Adipocyte (in vitro differentiated cells): ENCODE measurements at regions not wholly inside any gene's neighbourhood (a gene's known extent, or its start where the extent isn't known, plus 50 kb on each side); places are given as distances from the start of the nearest gene placed in this dataset.

Source experiments
- DNase-seq: peaks from one replicate; pipeline ENCODE4 v3.0.0-alpha.2; 2015; ENCODE audit warnings: low read depth
- H3K27me3 ChIP-seq: replicated peaks from 2 replicates; pipeline ENCODE4 v1.7.0; 2013; ENCODE audit warnings: mild to moderate bottlenecking, low read length, moderate library complexity; ENCODE audit not compliant: control insufficient read depth, insufficient read depth
- H3K36me3 ChIP-seq: 2 replicates; pipeline ENCODE4 v1.7.0; 2013; ENCODE audit warnings: low read length, mild to moderate bottlenecking, moderate library complexity; ENCODE audit not compliant: control insufficient read depth, insufficient read depth, severe bottlenecking
- H3K4me1 ChIP-seq: 2 replicates; pipeline ENCODE4 v1.7.0; 2013; ENCODE audit warnings: mild to moderate bottlenecking, low read length, moderate library complexity; ENCODE audit not compliant: control insufficient read depth, insufficient read depth
- H3K4me3 ChIP-seq: 2 replicates; pipeline ENCODE4 v1.7.0; 2013; ENCODE audit warnings: mild to moderate bottlenecking, low read length, moderate library complexity
- H3K9ac ChIP-seq: 2 replicates; pipeline ENCODE4 v1.7.0; 2013; ENCODE audit warnings: mild to moderate bottlenecking, low read length, moderate library complexity
- H3K9me3 ChIP-seq: 2 replicates; pipeline ENCODE4 v1.7.0; 2013; ENCODE audit warnings: mild to moderate bottlenecking, low read length, moderate library complexity; ENCODE audit not compliant: control insufficient read depth

DNA sequence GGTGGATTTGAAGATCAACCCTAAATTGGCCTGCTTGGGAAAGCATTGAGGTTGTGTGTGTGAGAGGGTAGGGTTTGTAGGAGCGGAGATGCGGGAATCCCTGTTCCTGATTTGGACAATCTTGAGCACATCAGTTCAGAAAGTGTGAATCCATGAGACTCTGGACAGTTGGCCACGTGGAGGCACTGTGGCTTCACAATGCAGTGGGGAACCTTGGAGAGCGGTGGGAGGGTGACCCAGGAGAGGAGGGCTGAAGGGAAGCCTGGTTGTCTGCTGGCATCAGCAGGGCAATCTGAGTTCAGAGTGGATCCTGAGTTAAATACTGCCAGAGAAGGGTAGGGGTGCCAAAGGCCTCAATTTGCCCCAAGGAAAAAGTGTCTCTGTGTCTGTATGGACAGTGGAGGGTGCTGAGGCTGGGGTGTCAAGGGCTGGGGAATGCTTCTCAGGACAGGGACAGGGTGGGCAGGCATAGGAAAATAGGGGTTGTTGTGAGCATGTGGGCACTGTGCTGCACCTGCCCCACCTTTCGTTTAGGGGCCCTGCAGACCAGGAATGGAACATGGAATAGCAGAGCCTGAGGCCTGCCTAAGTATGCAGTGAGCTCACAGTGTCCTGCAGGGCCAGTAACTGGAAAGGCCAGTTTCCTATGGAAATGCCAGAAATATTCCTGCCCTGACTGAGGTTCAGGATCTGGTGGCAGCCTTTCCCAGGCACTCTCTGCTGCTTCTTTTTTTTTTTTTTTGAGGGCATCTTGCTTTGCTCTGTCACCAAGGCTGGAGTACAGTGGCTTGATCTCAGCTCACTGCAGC lies 162.9 kb upstream of the PRSS58 start:
- Histone ChIP-seq H3K36me3 (no peaks in the 10 kb centered on the region), H3K4me1 (no peaks in the 10 kb centered on the region), H3K4me3 (no peak overlapping the region), H3K9ac (no peak overlapping the region), H3K27me3 (peaks cover 10% of the 10 kb centered on the region), H3K9me3 (no peaks in the 10 kb centered on the region)
- DNase-seq = peak; percentile 28

DNA sequence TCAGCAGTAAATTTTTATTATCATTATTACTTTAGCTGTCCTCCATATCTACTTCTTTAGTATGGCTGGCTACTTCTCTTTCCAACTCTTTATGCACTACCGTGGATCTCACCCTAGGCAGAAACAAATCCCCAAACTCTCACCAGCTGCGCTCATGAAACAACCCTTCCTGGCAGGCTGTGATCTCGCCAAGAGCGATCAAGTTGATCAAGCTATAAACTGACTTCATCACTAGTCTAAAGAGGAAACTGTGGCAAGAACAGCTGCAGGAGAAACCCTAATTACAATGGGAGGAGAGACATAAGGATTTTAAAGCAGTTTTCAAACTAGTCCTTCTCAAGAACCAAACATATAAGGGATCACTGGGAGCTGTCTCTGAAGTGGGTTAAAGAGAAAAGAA lies 160.5 kb upstream of the PRSS58 start:
- Histone ChIP-seq H3K9me3 (no peaks in the 10 kb centered on the region), H3K36me3 (no peaks in the 10 kb centered on the region), H3K4me1 (no peaks in the 10 kb centered on the region), H3K9ac (no peak overlapping the region), H3K4me3 (no peak overlapping the region), H3K27me3 (no peaks in the 10 kb centered on the region)
- no peak for DNase-seq

DNA sequence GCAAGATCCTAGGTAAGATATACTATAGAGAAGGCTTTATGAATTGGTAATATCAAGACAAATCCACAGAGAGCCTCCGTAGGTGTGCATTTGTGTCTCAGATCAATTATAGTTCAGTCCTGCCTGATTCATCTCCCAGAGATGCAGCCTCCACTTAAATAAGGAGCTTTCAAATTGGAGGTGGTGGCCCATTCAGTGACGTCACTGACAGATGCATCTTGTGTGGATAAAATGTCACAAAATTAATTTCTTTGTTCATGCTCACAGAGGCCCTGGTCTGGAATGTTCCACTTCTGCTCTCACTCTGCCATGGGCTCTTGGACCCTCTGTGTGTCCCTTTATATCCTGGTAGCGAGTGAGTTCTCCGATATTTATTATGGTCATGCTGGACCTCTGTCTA lies 157.1 kb upstream of the PRSS58 start:
- H3K4me3 ChIP-seq = no peak overlapping the region
- H3K9me3 ChIP-seq = no peaks in the 10 kb centered on the region
- no peaks in the 10 kb centered on the region for H3K27me3 ChIP-seq
- DNase-seq = no peak
- H3K9ac ChIP-seq = no peak overlapping the region
- no peaks in the 10 kb centered on the region for H3K4me1 ChIP-seq
- no peaks in the 10 kb centered on the region for H3K36me3 ChIP-seq

DNA sequence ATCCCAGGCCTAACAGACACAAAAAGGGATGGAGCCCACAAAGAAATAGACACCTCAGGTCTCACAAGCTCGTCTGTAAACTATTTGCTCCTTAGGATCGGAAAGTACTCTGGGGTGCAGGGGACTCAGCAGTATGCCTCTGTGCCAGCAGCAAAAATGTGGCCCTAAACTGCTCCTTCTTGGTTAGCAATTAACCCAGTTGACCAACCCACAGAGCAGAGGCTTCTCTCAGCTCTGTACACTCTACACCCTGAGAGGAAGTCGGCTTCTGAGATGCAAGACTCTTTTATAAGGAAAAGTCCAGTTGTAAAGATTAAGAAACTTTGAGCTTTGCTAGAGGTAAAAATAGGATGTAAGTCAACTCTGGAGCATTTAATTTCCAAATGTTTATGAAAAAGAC lies 156.3 kb upstream of the PRSS58 start:
- no peak for DNase-seq
- Histone ChIP-seq H3K27me3 (no peaks in the 10 kb centered on the region), H3K9me3 (no peaks in the 10 kb centered on the region), H3K4me1 (no peaks in the 10 kb centered on the region), H3K4me3 (no peak overlapping the region), H3K9ac (no peak overlapping the region), H3K36me3 (no peaks in the 10 kb centered on the region)

DNA sequence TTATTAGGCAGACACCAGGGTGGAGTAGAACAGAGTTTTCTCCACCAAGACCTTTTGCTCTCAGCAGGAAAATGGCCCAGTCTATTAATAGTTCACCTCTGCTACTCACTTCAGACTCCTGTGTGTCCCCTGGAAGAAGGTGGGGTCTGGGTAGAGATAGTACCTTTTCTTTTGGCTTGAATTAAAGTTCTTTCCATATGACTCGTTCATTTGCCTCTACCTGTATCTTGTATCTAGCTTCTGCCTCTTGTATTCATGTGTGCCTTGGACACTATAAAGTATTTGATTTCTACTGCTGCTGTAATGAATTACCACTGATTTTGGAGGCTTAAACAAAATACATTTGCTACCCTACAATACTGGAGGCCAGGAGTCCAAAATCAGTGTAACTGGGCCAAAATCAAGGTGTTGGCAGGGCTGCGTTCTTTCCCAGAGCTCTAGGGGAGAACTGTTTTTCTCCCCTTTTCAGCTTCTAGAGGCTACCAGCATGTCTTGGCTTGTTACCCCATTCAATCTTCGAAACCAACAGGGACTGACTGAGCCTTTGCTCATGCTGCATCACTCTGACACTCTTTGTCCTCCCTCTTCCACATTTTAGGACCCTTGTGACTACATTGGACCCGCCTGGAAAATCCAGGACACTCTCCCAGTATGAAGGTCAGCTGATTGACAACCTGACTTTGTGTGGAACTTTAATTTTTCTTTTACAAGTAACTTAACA lies 155.6 kb upstream of the PRSS58 start:
- H3K36me3 ChIP-seq = no peaks in the 10 kb centered on the region

DNA sequence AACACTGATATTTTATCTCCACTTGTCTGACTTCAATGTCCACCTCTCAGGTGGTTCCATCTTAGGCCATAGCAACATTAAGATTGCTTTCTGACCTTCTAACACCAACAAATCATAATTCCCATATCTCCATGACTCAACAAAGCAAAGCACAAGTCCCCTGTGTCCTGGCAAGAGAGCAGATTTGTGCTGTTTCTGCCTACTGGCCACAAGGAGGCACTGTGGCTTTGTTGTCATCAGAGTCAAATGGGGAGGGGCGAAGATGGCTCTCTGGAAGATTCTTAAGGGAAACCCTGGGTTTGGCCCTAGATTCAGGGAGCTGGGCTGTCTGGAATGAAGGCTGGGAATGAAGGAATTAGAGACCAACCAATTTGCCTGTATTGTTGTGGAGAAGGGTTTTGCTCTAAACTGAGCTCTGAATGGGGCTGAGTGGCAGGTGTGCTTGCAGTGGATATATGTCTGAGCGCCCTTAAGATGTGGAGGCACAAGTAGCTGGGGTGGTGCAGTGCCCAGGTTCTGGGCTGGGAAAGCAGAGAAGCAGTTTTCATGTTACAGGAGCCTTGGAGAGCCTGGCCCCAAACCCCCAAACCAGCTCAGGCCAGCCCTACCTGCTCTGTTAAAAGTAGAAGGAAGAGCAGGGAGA lies 154.8 kb upstream of the PRSS58 start:
- peaks cover 8% of the 10 kb centered on the region for H3K4me1 ChIP-seq
- no peak overlapping the region for H3K9ac ChIP-seq
- H3K27me3 ChIP-seq = no peaks in the 10 kb centered on the region
- peak; percentile 65 for DNase-seq
- H3K9me3 ChIP-seq = no peaks in the 10 kb centered on the region
- no peak overlapping the region for H3K4me3 ChIP-seq
- H3K36me3 ChIP-seq = no peaks in the 10 kb centered on the region

More for the DNA sequence above, 155.6 kb upstream of the PRSS58 start:
- Histone ChIP-seq H3K9me3 (no peaks in the 10 kb centered on the region), H3K4me1 (peaks cover 3% of the 10 kb centered on the region), H3K27me3 (no peaks in the 10 kb centered on the region), H3K4me3 (no peak overlapping the region), H3K9ac (no peak overlapping the region)
- DNase-seq = no peak

DNA sequence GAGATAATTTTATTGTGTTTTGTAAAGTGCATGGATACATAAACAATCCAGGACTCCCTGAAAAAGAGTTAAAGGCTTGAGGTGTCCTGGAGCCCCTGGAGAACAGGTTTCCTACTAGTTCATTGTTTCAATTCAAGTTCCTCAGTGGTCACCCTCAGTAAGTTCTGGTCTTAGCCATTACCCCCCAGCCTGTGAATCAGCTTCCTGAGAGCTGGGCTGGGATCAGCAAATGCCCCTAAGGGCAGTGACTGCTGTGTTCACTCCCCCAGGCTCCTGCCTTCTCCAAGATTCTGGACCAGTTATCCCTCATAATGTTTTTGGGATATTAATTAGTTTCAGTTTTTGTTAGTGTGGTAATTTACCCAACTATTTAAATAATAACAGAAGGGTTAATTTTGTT lies 151.6 kb upstream of the PRSS58 start:
- no peaks in the 10 kb centered on the region for H3K36me3 ChIP-seq
- H3K9ac ChIP-seq = no peak overlapping the region
- DNase-seq = no peak
- no peaks in the 10 kb centered on the region for H3K9me3 ChIP-seq
- no peak overlapping the region for H3K4me3 ChIP-seq
- H3K27me3 ChIP-seq = no peaks in the 10 kb centered on the region
- peaks cover 14% of the 10 kb centered on the region for H3K4me1 ChIP-seq

DNA sequence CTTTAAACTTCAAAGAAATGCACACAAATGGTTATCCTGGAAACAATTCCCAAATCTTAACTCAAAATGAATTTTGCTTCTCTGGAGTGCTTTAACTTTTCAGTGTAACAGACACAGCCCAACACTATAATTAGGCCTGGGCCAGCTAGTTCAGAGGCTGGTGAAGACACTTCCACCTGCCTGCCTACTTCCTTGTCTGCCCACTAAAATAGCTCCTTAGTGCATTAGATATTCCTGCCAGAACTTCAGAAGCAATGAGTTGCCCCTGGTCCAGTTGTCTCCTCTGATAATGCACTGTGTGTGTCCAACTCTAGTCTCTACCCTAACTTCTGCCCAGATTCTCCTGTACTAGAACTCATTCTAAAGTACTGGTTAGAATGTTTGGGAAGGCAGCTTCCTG lies 150.9 kb upstream of the PRSS58 start:
- H3K4me3 ChIP-seq = peak overlapping the region; percentile 80
- H3K36me3 ChIP-seq = no peaks in the 10 kb centered on the region

DNA sequence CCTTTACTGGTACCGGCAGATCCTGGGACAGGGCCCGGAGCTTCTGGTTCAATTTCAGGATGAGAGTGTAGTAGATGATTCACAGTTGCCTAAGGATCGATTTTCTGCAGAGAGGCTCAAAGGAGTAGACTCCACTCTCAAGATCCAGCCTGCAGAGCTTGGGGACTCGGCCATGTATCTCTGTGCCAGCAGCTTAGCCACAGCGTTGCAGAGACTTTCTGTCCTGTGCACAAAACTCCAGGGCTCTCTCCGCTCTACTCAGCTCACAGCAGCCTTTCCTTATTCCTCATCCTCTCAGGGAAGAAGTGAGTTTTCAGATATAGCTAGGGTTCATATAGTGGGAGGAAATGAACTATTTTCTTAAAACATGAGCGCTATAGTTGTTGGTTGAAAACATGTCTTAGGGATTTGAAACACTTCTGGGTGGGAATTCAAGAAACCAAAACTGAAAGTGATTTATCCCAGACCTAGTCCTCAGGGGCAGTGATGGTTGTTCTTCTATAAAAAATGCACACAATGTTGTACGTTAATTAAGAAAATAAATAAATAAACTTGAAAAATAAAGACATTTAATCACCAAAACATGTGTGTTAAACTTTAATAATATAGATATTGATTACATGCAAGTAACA lies 150.2 kb upstream of the PRSS58 start:
- DNase-seq = no peak
- peak overlapping the region; percentile 77 for H3K9ac ChIP-seq

More for the DNA sequence above, 150.9 kb upstream of the PRSS58 start:
- no peaks in the 10 kb centered on the region for H3K9me3 ChIP-seq
- DNase-seq = no peak
- H3K9ac ChIP-seq = no peak overlapping the region
- H3K4me1 ChIP-seq = peaks cover 14% of the 10 kb centered on the region
- no peaks in the 10 kb centered on the region for H3K27me3 ChIP-seq

DNA sequence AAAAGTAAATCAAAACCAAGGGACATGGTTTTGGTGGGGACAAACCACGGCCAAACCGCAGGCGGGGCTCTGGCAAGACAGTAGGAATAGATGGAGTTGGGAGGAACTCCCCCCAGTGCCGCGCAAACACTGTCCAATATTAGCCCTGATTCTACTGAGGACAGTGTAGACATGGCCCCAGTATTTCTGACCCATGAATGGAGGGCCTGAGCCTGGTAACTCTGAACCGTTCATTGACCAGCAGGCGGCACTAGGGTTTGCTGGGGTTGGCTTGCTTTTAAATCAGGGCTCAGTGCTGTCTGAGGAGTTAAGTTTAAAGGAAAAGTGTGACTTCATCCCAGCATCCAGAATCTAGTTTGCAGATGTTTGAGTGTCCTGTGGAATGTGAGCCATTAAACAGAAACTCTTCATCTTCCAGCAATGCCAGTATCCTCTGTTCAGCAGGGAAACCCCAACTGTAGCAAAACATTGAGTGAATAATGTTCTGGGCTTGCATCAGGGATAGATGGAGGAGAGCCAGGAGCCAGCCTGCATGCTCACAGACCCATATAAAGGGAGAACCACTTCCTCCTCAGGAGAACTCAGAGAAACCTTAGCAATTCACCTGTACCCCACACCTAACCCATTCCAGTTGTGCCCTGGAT lies 147.4 kb upstream of the PRSS58 start:
- Histone ChIP-seq H3K4me1 (peaks cover 19% of the 10 kb centered on the region), H3K4me3 (no peak overlapping the region), H3K27me3 (peaks cover 3% of the 10 kb centered on the region), H3K36me3 (no peaks in the 10 kb centered on the region), H3K9me3 (no peaks in the 10 kb centered on the region), H3K9ac (no peak overlapping the region)
- peak; percentile 35 for DNase-seq

More for the DNA sequence above, 150.2 kb upstream of the PRSS58 start:
- H3K4me3 ChIP-seq = peak overlapping the region; percentile 80
- H3K9me3 ChIP-seq = no peaks in the 10 kb centered on the region
- H3K36me3 ChIP-seq = no peaks in the 10 kb centered on the region
- H3K27me3 ChIP-seq = no peaks in the 10 kb centered on the region
- H3K4me1 ChIP-seq = peaks cover 14% of the 10 kb centered on the region
